ENCODE measurements at regions not wholly inside any gene's neighbourhood (a gene's known extent, or its start where the extent isn't known, plus 50 kb on each side); places are given as distances from the start of the nearest gene placed in this dataset.

DNA sequence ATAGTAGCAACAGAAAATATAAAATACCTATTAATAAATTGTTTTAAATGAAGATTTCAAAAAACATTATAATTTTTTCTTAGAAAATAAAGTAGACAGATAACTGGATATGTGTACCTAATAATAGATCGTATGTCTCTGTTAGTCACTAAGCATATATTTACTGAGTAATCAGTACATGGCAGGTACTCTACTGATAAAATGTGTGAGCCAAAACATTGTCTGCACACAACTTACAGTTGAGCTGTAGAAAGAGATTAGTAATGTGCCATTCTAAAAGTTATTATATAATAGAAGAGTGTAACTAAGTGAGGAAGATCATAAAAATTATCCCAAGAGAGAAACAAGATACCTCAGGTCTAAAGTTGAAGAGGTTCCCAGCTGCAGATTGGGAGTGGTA, 929.9 kb upstream of the EPHA7 start:
- H3K4me3 ChIP-seq: no peak overlapping the region
- DNase-seq: no peak
- no peaks in the 10 kb centered on the region for H3K36me3 ChIP-seq
- H3K27me3 ChIP-seq (replicated peaks in 1 of 7): no peaks in the 10 kb centered on the region
- no peaks in the 10 kb centered on the region for H3K4me1 ChIP-seq
- no peak overlapping the region for H3K27ac ChIP-seq
- intact Hi-C loops (cut with DNase I; ENCODE audit: low total_unique reads): no loop called here
- 74 to 95% (median 83%) methylated on average over 1 of the region's 1 CpG for WGBS, 5 donors
- no peaks in the 10 kb centered on the region for H3K9me3 ChIP-seq
- TF ChIP-seq POLR2A (IDR thresholded peaks at IDR 0.05) (no peak), POLR2AphosphoS5 (IDR thresholded peaks at IDR 0.05) (no peak)
- TF ChIP-seq, protein P1, sequence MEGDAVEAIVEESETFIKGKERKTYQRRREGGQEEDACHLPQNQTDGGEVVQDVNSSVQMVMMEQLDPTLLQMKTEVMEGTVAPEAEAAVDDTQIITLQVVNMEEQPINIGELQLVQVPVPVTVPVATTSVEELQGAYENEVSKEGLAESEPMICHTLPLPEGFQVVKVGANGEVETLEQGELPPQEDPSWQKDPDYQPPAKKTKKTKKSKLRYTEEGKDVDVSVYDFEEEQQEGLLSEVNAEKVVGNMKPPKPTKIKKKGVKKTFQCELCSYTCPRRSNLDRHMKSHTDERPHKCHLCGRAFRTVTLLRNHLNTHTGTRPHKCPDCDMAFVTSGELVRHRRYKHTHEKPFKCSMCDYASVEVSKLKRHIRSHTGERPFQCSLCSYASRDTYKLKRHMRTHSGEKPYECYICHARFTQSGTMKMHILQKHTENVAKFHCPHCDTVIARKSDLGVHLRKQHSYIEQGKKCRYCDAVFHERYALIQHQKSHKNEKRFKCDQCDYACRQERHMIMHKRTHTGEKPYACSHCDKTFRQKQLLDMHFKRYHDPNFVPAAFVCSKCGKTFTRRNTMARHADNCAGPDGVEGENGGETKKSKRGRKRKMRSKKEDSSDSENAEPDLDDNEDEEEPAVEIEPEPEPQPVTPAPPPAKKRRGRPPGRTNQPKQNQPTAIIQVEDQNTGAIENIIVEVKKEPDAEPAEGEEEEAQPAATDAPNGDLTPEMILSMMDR (IDR thresholded peaks at IDR 0.05 in 8 of 11, conservative IDR thresholded peaks at IDR 0.05 in 3 of 11): no peak

DNA sequence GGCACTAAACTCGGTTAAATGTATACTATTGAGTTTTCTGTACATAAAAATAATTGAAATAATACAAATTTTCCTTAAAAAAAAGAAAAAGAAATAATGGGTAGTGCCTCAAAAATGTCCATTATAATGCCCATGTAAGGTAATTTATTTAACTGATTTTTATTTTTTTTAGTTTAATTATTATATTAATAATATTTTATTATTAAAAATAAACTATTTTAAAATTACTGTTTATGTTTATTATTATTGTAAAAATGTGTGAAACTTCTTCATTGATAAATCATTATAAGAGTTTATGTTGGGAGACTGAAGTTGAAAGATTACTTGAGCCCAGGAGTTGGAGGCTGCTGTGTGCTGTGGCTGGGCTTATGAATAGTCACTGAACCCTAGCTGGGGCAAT, 925.5 kb upstream of the EPHA7 start:
- WGBS, 5 donors: 59 to 82% (median 73%) methylated on average over 1 of the region's 1 CpG
- Histone ChIP-seq H3K9me3 (no peaks in the 10 kb centered on the region), H3K4me1 (no peaks in the 10 kb centered on the region), H3K27me3 (replicated peaks in 1 of 7) (no peaks in the 10 kb centered on the region), H3K36me3 (no peaks in the 10 kb centered on the region), H3K27ac (no peak overlapping the region), H3K4me3 (no peak overlapping the region)
- DNase-seq: no peak
- TF ChIP-seq POLR2AphosphoS5 (IDR thresholded peaks at IDR 0.05) (no peak), POLR2A (IDR thresholded peaks at IDR 0.05) (no peak)
- TF ChIP-seq, protein P1 (IDR thresholded peaks at IDR 0.05 in 8 of 11, conservative IDR thresholded peaks at IDR 0.05 in 3 of 11): no peak
- intact Hi-C loops (cut with DNase I; ENCODE audit: low total_unique reads): no loop called here

DNA sequence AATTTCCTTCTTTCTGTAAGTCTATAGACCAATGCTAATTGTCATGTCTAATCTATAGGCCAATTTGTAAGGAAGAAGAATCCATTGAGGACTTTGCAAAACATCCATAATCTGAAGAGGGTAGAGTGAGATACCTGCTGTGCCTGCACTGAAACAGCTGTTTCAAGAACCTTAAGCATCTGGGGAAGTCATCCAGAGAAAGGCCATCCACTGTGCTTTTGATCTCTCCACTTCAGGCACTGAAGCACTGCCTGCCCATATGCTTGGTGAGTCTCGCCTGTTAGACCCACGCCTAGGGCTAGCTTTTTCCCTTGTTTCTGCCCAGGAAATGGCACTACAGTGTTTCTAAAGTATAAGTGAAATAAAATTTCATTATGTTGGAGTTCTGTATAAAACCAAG, 921.8 kb upstream of the EPHA7 start:
- H3K9me3 ChIP-seq: no peaks in the 10 kb centered on the region
- TF ChIP-seq POLR2AphosphoS5 (IDR thresholded peaks at IDR 0.05): no peak
- TF ChIP-seq, protein P1 (IDR thresholded peaks at IDR 0.05 in 8 of 11, conservative IDR thresholded peaks at IDR 0.05 in 3 of 11): no peak
- TF ChIP-seq POLR2A (IDR thresholded peaks at IDR 0.05): no peak
- H3K27me3 ChIP-seq (replicated peaks in 1 of 7): no peaks in the 10 kb centered on the region
- no peak overlapping the region for H3K27ac ChIP-seq
- intact Hi-C loops (cut with DNase I; ENCODE audit: low total_unique reads): no loop called here
- 55 to 82% (median 65%) methylated on average over 2 of the region's 2 CpGs for WGBS, 5 donors
- H3K36me3 ChIP-seq: no peaks in the 10 kb centered on the region
- H3K4me1 ChIP-seq: no peaks in the 10 kb centered on the region
- DNase-seq: no peak
- no peak overlapping the region for H3K4me3 ChIP-seq

DNA sequence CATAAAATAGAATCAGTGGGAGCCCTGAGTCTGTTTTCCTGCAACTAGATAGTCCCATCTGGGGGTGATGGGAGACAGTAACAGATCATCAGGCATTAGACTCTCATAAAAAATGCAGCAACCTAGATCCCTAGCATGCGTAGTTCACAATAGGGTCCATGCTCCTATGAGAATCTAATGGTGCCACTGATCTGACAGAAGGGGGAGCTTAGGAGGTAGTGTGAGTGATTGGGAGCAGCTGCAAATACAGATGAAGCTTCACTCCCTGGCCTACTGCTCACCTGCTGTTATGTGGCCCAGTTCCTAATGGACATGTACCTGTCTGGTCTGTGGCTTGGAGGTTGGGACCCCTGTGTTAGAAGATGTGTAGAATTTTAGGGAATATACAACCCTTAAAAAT, 904.5 kb upstream of the EPHA7 start:
- WGBS, 5 donors: 72 to 89% (median 85%) methylated on average over 1 of the region's 1 CpG
- DNase-seq: no peak

More for the DNA sequence above, 904.5 kb upstream of the EPHA7 start:
- TF ChIP-seq, protein P1 (IDR thresholded peaks at IDR 0.05 in 8 of 11, conservative IDR thresholded peaks at IDR 0.05 in 3 of 11): no peak
- no peak for TF ChIP-seq POLR2AphosphoS5 (IDR thresholded peaks at IDR 0.05)
- TF ChIP-seq POLR2A (IDR thresholded peaks at IDR 0.05): no peak
- no peaks in the 10 kb centered on the region for H3K4me1 ChIP-seq
- no peak overlapping the region for H3K4me3 ChIP-seq
- no peak overlapping the region for H3K27ac ChIP-seq
- no peaks in the 10 kb centered on the region for H3K36me3 ChIP-seq
- H3K27me3 ChIP-seq (replicated peaks in 1 of 7): no peaks in the 10 kb centered on the region
- intact Hi-C loops (cut with DNase I; ENCODE audit: low total_unique reads): no loop called here
- H3K9me3 ChIP-seq: peaks cover 0 to 6% (median 0%) of the 10 kb centered on the region in 8 donors
